22Rv1 (cell line): ENCODE measurements at regions not wholly inside any gene's neighbourhood (a gene's known extent, or its start where the extent isn't known, plus 50 kb on each side); places are given as distances from the start of the nearest gene placed in this dataset.

ENCODE experiments used
- H3K27ac ChIP-seq: fragments of 450-650 bp; 2 replicates; pipeline ENCODE4 v1.5.1; 2017
- CTCF ChIP-seq: fragments of 450-650 bp; IDR thresholded peaks from 2 replicates; pipeline ENCODE4 v1.5.1; 2017; ENCODE audit warnings: mild to moderate bottlenecking
- ZFX ChIP-seq: fragments of 450-650 bp; IDR thresholded peaks from 2 replicates; pipeline ENCODE4 v1.6.1; 2017; ENCODE audit warnings: antibody characterized with exemption, borderline replicate concordance

GRCh38 chr4:24163314-24163713 lies 273.5 kb upstream of the PPARGC1A start:
- no peak overlapping the region for H3K27ac ChIP-seq
- no peak for TF ChIP-seq CTCF
- TF ChIP-seq ZFX, result no peak

GRCh38 chr4:24160358-24160757 lies 270.5 kb upstream of the PPARGC1A start:
- no peak for TF ChIP-seq ZFX
- TF ChIP-seq CTCF, result no peak
- no peak overlapping the region for H3K27ac ChIP-seq

- no peak overlapping the region for H3K27ac ChIP-seq
- no peak for TF ChIP-seq ZFX
- no peak for TF ChIP-seq CTCF
Measured at GRCh38 chr4:24158031-24158430, 268.2 kb upstream of the PPARGC1A start.

- no peak for TF ChIP-seq ZFX
- no peak for TF ChIP-seq CTCF
- no peak overlapping the region for H3K27ac ChIP-seq
Measured at GRCh38 chr4:24150034-24150433, 260.2 kb upstream of the PPARGC1A start.

- H3K27ac ChIP-seq, result no peak overlapping the region
- TF ChIP-seq ZFX (no peak), CTCF (no peak)
Measured at GRCh38 chr4:24146127-24146526, 256.3 kb upstream of the PPARGC1A start.

GRCh38 chr4:24145591-24145990 lies 255.7 kb upstream of the PPARGC1A start:
- TF ChIP-seq CTCF (no peak), ZFX (no peak)
- H3K27ac ChIP-seq, result no peak overlapping the region

GRCh38 chr4:24144381-24144780 lies 254.5 kb upstream of the PPARGC1A start:
- no peak overlapping the region for H3K27ac ChIP-seq
- TF ChIP-seq CTCF (no peak), ZFX (no peak)
